CD8-positive, alpha-beta memory T cell (primary cell): ENCODE measurements at regions not wholly inside any gene's neighbourhood (a gene's known extent, or its start where the extent isn't known, plus 50 kb on each side); places are given as distances from the start of the nearest gene placed in this dataset.

ENCODE experiments used
- CTCF ChIA-PET: fragments of 350-600 bp; sonication (Branson Sonifier 250); formaldehyde crosslinking; loops from one replicate; lab custom pipeline; 2021; ENCODE audit warnings: antibody characterized with exemption; lab: Charles Lee
- POLR2A ChIA-PET: fragments of 350-600 bp; sonication (Branson Sonifier 250); formaldehyde crosslinking; loops from one replicate; lab custom pipeline; 2021; ENCODE audit warnings: antibody characterized with exemption; lab: Charles Lee
- DNase-seq, 5 donors: peaks; one replicate each; pipeline versions ENCODE4 v3.0.0 to v3.0.0-alpha.2; 2020 to 2022; ENCODE audit warnings: mixed read lengths in 1 of 5
- H3K27ac ChIP-seq: one replicate; pipeline ENCODE4 v1.7.0; 2013; ENCODE audit warnings: low read depth, mild to moderate bottlenecking, low read length, moderate library complexity
- H3K27me3 ChIP-seq: 2 replicates; pipeline ENCODE4 v1.7.0; 2013; ENCODE audit warnings: low read length, mild to moderate bottlenecking; ENCODE audit not compliant: insufficient read depth, poor library complexity, severe bottlenecking
- H3K36me3 ChIP-seq: 2 replicates; pipeline ENCODE4 v1.7.0; 2013; ENCODE audit warnings: mild to moderate bottlenecking, low read length, moderate library complexity; ENCODE audit not compliant: insufficient read depth
- H3K4me1 ChIP-seq: 2 replicates; pipeline ENCODE4 v1.7.0; 2013; ENCODE audit warnings: mild to moderate bottlenecking, low read length, moderate library complexity; ENCODE audit not compliant: insufficient read depth
- H3K4me3 ChIP-seq: 2 replicates; pipeline ENCODE4 v1.7.0; 2013; ENCODE audit warnings: mild to moderate bottlenecking, low read length
- H3K9me3 ChIP-seq: 2 replicates; pipeline ENCODE4 v1.7.0; 2013; ENCODE audit warnings: mild to moderate bottlenecking, low read length
- H3K27ac Mint-ChIP-seq, 8 donors: one replicate each; pipeline ENCODE4 v1.8.0; 2020 to 2021; ENCODE audit warnings: mixed read lengths in 8 of 8, mild to moderate bottlenecking in 6 of 8, inconsistent platforms in 3 of 8, moderate library complexity in 3 of 8
- H3K27me3 Mint-ChIP-seq, 2 donors: one replicate each; pipeline ENCODE4 v1.8.0; 2020 to 2021; ENCODE audit warnings: mixed read lengths in 2 of 2, mild to moderate bottlenecking in 1 of 2, moderate library complexity in 1 of 2
- H3K36me3 Mint-ChIP-seq, 3 donors: one replicate each; pipeline ENCODE4 v1.8.0; 2020 to 2021; ENCODE audit warnings: mixed read lengths in 3 of 3, inconsistent platforms in 1 of 3, mild to moderate bottlenecking in 1 of 3
- H3K4me1 Mint-ChIP-seq, 3 donors: one replicate each; pipeline ENCODE4 v1.8.0; 2020 to 2021; ENCODE audit warnings: mixed read lengths in 3 of 3, inconsistent platforms in 1 of 3, mild to moderate bottlenecking in 1 of 3
- H3K4me3 Mint-ChIP-seq, 7 donors: one replicate each; pipeline ENCODE4 v1.8.0; 2020 to 2021; ENCODE audit warnings: mixed read lengths in 7 of 7, mild to moderate bottlenecking in 6 of 7, moderate library complexity in 4 of 7, inconsistent platforms in 2 of 7
- H3K9me3 Mint-ChIP-seq, 5 donors: one replicate each; pipeline ENCODE4 v1.8.0; 2020 to 2022; ENCODE audit warnings: mixed read lengths in 5 of 5, mild to moderate bottlenecking in 3 of 5, moderate library complexity in 2 of 5, inconsistent platforms in 1 of 5

GRCh38 chr13:20351281-20352022 lies 119.3 kb upstream of the GJB6 start:
- H3K4me3 ChIP-seq: no peak overlapping the region
- Mint-ChIP-seq H3K4me1 (no peaks in the 10 kb centered on the region), H3K27me3 (peaks cover 0 to 2% of the 10 kb centered on the region in 2 donors), H3K27ac (no peak overlapping the region), H3K9me3 (no peaks in the 10 kb centered on the region), H3K36me3 (no peaks in the 10 kb centered on the region), H3K4me3 (no peak overlapping the region)
- H3K36me3 ChIP-seq: no peaks in the 10 kb centered on the region
- H3K27me3 ChIP-seq: no peaks in the 10 kb centered on the region
- DNase-seq: no peak
- CTCF ChIA-PET: no interaction called here
- POLR2A ChIA-PET: no interaction called here
- no peaks in the 10 kb centered on the region for H3K4me1 ChIP-seq
- no peaks in the 10 kb centered on the region for H3K9me3 ChIP-seq
- no peak overlapping the region for H3K27ac ChIP-seq

GRCh38 chr13:20350819-20351218 lies 118.7 kb upstream of the GJB6 start:
- DNase-seq: no peak
- Mint-ChIP-seq H3K4me3 (no peak overlapping the region), H3K27me3 (peaks cover 0 to 2% of the 10 kb centered on the region in 2 donors), H3K36me3 (no peaks in the 10 kb centered on the region), H3K27ac (no peak overlapping the region), H3K4me1 (no peaks in the 10 kb centered on the region), H3K9me3 (no peaks in the 10 kb centered on the region)
- CTCF ChIA-PET: no interaction called here
- POLR2A ChIA-PET: no interaction called here
- no peaks in the 10 kb centered on the region for H3K9me3 ChIP-seq
- H3K4me1 ChIP-seq: no peaks in the 10 kb centered on the region
- no peaks in the 10 kb centered on the region for H3K36me3 ChIP-seq
- no peak overlapping the region for H3K27ac ChIP-seq
- H3K27me3 ChIP-seq: no peaks in the 10 kb centered on the region
- H3K4me3 ChIP-seq: no peak overlapping the region

GRCh38 chr13:20350382-20350763 lies 118.3 kb upstream of the GJB6 start:
- CTCF ChIA-PET: no interaction called here
- peaks cover 0 to 2% of the 10 kb centered on the region in 2 donors for H3K27me3 Mint-ChIP-seq

GRCh38 chr13:20349564-20350381 lies 117.7 kb upstream of the GJB6 start:
- H3K4me3 ChIP-seq: no peak overlapping the region
- no peak for DNase-seq
- Mint-ChIP-seq H3K36me3 (no peaks in the 10 kb centered on the region), H3K4me3 (no peak overlapping the region), H3K27ac (no peak overlapping the region), H3K27me3 (peaks cover 0 to 2% of the 10 kb centered on the region in 2 donors), H3K9me3 (no peaks in the 10 kb centered on the region), H3K4me1 (no peaks in the 10 kb centered on the region)
- H3K36me3 ChIP-seq: no peaks in the 10 kb centered on the region
- H3K9me3 ChIP-seq: no peaks in the 10 kb centered on the region
- POLR2A ChIA-PET: no interaction called here
- H3K27me3 ChIP-seq: no peaks in the 10 kb centered on the region
- CTCF ChIA-PET: no interaction called here
- H3K4me1 ChIP-seq: no peaks in the 10 kb centered on the region
- H3K27ac ChIP-seq: no peak overlapping the region

More at GRCh38 chr13:20350382-20350763, 118.3 kb upstream of the GJB6 start:
- DNase-seq: no peak
- no peak overlapping the region for H3K27ac Mint-ChIP-seq
- no peaks in the 10 kb centered on the region for H3K4me1 ChIP-seq
- no peak overlapping the region for H3K27ac ChIP-seq
- no peaks in the 10 kb centered on the region for H3K9me3 Mint-ChIP-seq
- no peaks in the 10 kb centered on the region for H3K9me3 ChIP-seq
- H3K36me3 ChIP-seq: no peaks in the 10 kb centered on the region
- H3K4me3 Mint-ChIP-seq: no peak overlapping the region
- H3K36me3 Mint-ChIP-seq: no peaks in the 10 kb centered on the region
- POLR2A ChIA-PET: no interaction called here
- no peak overlapping the region for H3K4me3 ChIP-seq
- no peaks in the 10 kb centered on the region for H3K4me1 Mint-ChIP-seq
- H3K27me3 ChIP-seq: no peaks in the 10 kb centered on the region

GRCh38 chr13:20348645-20349408 lies 116.7 kb upstream of the GJB6 start:
- Histone ChIP-seq H3K4me3 (no peak overlapping the region), H3K36me3 (no peaks in the 10 kb centered on the region), H3K27ac (no peak overlapping the region), H3K9me3 (no peaks in the 10 kb centered on the region), H3K27me3 (no peaks in the 10 kb centered on the region), H3K4me1 (no peaks in the 10 kb centered on the region)
- no peak overlapping the region for H3K27ac Mint-ChIP-seq
- no peak overlapping the region for H3K4me3 Mint-ChIP-seq
- H3K9me3 Mint-ChIP-seq: no peaks in the 10 kb centered on the region
- peaks cover 0 to 2% of the 10 kb centered on the region in 2 donors for H3K27me3 Mint-ChIP-seq
- DNase-seq: no peak
- POLR2A ChIA-PET: no interaction called here
- H3K4me1 Mint-ChIP-seq: no peaks in the 10 kb centered on the region
- CTCF ChIA-PET: no interaction called here
- no peaks in the 10 kb centered on the region for H3K36me3 Mint-ChIP-seq

- H3K27me3 Mint-ChIP-seq: peaks cover 2% of the 10 kb centered on the region in 2 donors
- Histone ChIP-seq H3K27ac (no peak overlapping the region), H3K9me3 (no peaks in the 10 kb centered on the region), H3K27me3 (no peaks in the 10 kb centered on the region), H3K36me3 (no peaks in the 10 kb centered on the region), H3K4me3 (no peak overlapping the region), H3K4me1 (no peaks in the 10 kb centered on the region)
- H3K4me3 Mint-ChIP-seq: no peak overlapping the region
- CTCF ChIA-PET: no interaction called here
- no peaks in the 10 kb centered on the region for H3K36me3 Mint-ChIP-seq
- POLR2A ChIA-PET: no interaction called here
- H3K27ac Mint-ChIP-seq: no peak overlapping the region
- DNase-seq: no peak
- no peaks in the 10 kb centered on the region for H3K9me3 Mint-ChIP-seq
- no peaks in the 10 kb centered on the region for H3K4me1 Mint-ChIP-seq
These were observed 115.9 kb upstream of the GJB6 start for GRCh38 chr13:20348018-20348417.

- Histone ChIP-seq H3K36me3 (no peaks in the 10 kb centered on the region), H3K9me3 (no peaks in the 10 kb centered on the region), H3K27me3 (no peaks in the 10 kb centered on the region), H3K4me1 (no peaks in the 10 kb centered on the region), H3K4me3 (no peak overlapping the region), H3K27ac (no peak overlapping the region)
- no peaks in the 10 kb centered on the region for H3K36me3 Mint-ChIP-seq
- no peak overlapping the region for H3K4me3 Mint-ChIP-seq
- peaks cover 2 to 6% of the 10 kb centered on the region in 2 donors for H3K27me3 Mint-ChIP-seq
- no peak for DNase-seq
- H3K4me1 Mint-ChIP-seq: no peaks in the 10 kb centered on the region
- no peaks in the 10 kb centered on the region for H3K9me3 Mint-ChIP-seq
- ChIA-PET POLR2A (no interaction called here), CTCF (no interaction called here)
- H3K27ac Mint-ChIP-seq: peak overlapping the region in 1 of 8 donors; percentile 29
These were observed 112.8 kb upstream of the GJB6 start for GRCh38 chr13:20344836-20345490.
